Progenitor cell of endocrine pancreas (in vitro differentiated cells): ENCODE measurements at regions not wholly inside any gene's neighbourhood (a gene's known extent, or its start where the extent isn't known, plus 50 kb on each side); places are given as distances from the start of the nearest gene placed in this dataset.

Experiments
- DNase-seq: peaks from one replicate; pipeline ENCODE4 v3.0.0; 2021; ENCODE audit warnings: low spot score; ENCODE audit not compliant: unreplicated experiment
- H3K27ac Mint-ChIP-seq: 2 replicates; pipeline ENCODE4 v1.8.0; 2021; ENCODE audit warnings: mild to moderate bottlenecking, moderate library complexity, mixed read lengths
- H3K27me3 Mint-ChIP-seq: 2 replicates; pipeline ENCODE4 v1.8.0; 2021; ENCODE audit warnings: mixed read lengths
- H3K36me3 Mint-ChIP-seq: 2 replicates; pipeline ENCODE4 v1.8.0; 2022; ENCODE audit warnings: mixed read lengths; ENCODE audit not compliant: insufficient read depth
- H3K4me1 Mint-ChIP-seq: 2 replicates; pipeline ENCODE4 v1.8.0; 2021; ENCODE audit warnings: low read depth, mixed read lengths
- H3K4me3 Mint-ChIP-seq: 2 replicates; pipeline ENCODE4 v1.8.0; 2021; ENCODE audit warnings: low read depth, mild to moderate bottlenecking, moderate library complexity, mixed read lengths
- H3K9me3 Mint-ChIP-seq: 2 replicates; pipeline ENCODE4 v1.8.0; 2021; ENCODE audit warnings: low read depth, mixed read lengths
- CTCF ChIP-seq: fragments of 200-600 bp; sonication (generic); IDR thresholded peaks from one replicate; pipeline ENCODE4 v1.5.0; 2021; ENCODE audit warnings: antibody characterized with exemption, mild to moderate bottlenecking; ENCODE audit not compliant: unreplicated experiment

GRCh38 chr1:82790556-82790955, 989.8 kb downstream of the ADGRL2 start:
- no peaks in the 10 kb centered on the region for H3K36me3 Mint-ChIP-seq
- peaks cover 5% of the 10 kb centered on the region for H3K9me3 Mint-ChIP-seq
- H3K4me1 Mint-ChIP-seq: peaks cover 8% of the 10 kb centered on the region
- H3K4me3 Mint-ChIP-seq: no peak overlapping the region
- H3K27me3 Mint-ChIP-seq: no peaks in the 10 kb centered on the region
- DNase-seq: no peak
- no peak overlapping the region for H3K27ac Mint-ChIP-seq
- no peak for TF ChIP-seq CTCF

- no peak for TF ChIP-seq CTCF
- peaks cover 5% of the 10 kb centered on the region for H3K9me3 Mint-ChIP-seq
- peaks cover 8% of the 10 kb centered on the region for H3K4me1 Mint-ChIP-seq
- no peaks in the 10 kb centered on the region for H3K27me3 Mint-ChIP-seq
- DNase-seq: no peak
- no peak overlapping the region for H3K27ac Mint-ChIP-seq
- H3K4me3 Mint-ChIP-seq: no peak overlapping the region
- no peaks in the 10 kb centered on the region for H3K36me3 Mint-ChIP-seq
Measured at GRCh38 chr1:82788660-82789059, 987.9 kb downstream of the ADGRL2 start.

- H3K9me3 Mint-ChIP-seq: peaks cover 5% of the 10 kb centered on the region
- no peaks in the 10 kb centered on the region for H3K36me3 Mint-ChIP-seq
- H3K27ac Mint-ChIP-seq: no peak overlapping the region
- no peak for TF ChIP-seq CTCF
- no peaks in the 10 kb centered on the region for H3K27me3 Mint-ChIP-seq
- H3K4me3 Mint-ChIP-seq: no peak overlapping the region
- H3K4me1 Mint-ChIP-seq: peaks cover 8% of the 10 kb centered on the region
- DNase-seq: no peak
Measured at GRCh38 chr1:82788038-82788437, 987.3 kb downstream of the ADGRL2 start.

GRCh38 chr1:82786883-82787282, 986.1 kb downstream of the ADGRL2 start:
- Mint-ChIP-seq H3K4me3 (no peak overlapping the region), H3K27me3 (no peaks in the 10 kb centered on the region), H3K9me3 (peaks cover 5% of the 10 kb centered on the region), H3K4me1 (peaks cover 8% of the 10 kb centered on the region), H3K36me3 (no peaks in the 10 kb centered on the region), H3K27ac (no peak overlapping the region)
- no peak for TF ChIP-seq CTCF
- no peak for DNase-seq

GRCh38 chr1:82785268-82785790, 984.6 kb downstream of the ADGRL2 start:
- Mint-ChIP-seq H3K27me3 (no peaks in the 10 kb centered on the region), H3K27ac (no peak overlapping the region), H3K4me1 (peaks cover 8% of the 10 kb centered on the region), H3K36me3 (no peaks in the 10 kb centered on the region), H3K4me3 (no peak overlapping the region), H3K9me3 (no peaks in the 10 kb centered on the region)
- DNase-seq: no peak
- TF ChIP-seq CTCF: no peak
